ENCODE measurements at regions not wholly inside any gene's neighbourhood (a gene's known extent, or its start where the extent isn't known, plus 50 kb on each side); places are given as distances from the start of the nearest gene placed in this dataset.
"Not testable (repeated sequence)": the region's sequence is repeated elsewhere in the genome, so short reads cannot be mapped to it uniquely, and the experiment has no call there.

DNA sequence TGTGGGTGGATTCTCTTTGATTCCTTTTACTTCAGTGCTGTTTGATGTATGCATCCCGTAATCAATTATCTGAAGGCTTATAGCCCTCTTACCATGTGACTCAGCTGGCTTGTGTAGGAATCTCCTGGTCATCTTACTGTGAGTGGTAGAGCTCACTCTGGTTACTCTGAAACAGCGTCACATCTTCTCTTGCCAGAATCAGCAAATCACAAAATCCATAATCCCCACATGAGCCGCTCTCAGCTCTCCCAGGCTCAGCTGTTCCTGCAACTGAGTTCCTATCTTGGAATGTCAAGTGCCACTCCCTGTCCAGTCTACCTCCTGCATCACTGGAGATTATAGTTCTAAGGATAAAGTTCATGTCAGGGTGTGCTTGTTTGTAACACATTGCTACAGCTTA, 278.0 kb downstream of the FBXO8 start:
- no peak for DNase-seq

GRCh38 chr4:173998471-173999144, 284.9 kb downstream of the FBXO8 start:
- no peak for DNase-seq

- DNase-seq: not testable (repeated sequence)
Observed at GRCh38 chr4:173995779-173996178, 287.7 kb downstream of the FBXO8 start.

DNA sequence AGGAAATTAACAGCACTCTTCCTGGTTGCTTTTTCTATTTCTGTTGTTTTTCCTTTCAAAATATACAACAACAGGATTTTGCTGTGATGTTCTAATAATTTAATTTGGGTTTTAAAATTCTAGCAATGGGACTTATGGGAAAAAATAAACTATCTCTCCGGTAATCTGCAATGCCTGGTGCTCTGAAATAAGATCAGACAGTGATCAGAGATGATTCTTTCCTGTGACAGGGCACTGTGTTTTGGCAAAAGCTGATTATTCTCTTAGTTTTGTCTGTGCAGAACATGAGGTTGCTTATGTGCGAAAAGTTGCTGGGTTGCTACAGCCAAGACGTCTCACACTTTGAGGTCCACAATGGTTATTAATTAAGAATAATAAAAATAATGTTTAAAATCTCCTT, 291.7 kb downstream of the FBXO8 start:
- DNase-seq: no peak

- no peak for DNase-seq
Observed at GRCh38 chr4:173991316-173991715, 292.2 kb downstream of the FBXO8 start.

- DNase-seq: no peak
Observed at GRCh38 chr4:173990869-173991210, 292.6 kb downstream of the FBXO8 start.

- no peak for DNase-seq
Observed at GRCh38 chr4:173990126-173990868, 293.2 kb downstream of the FBXO8 start.

- not testable (repeated sequence) for DNase-seq
Observed at GRCh38 chr4:173963523-173963922, 319.9 kb downstream of the FBXO8 start.

DNA sequence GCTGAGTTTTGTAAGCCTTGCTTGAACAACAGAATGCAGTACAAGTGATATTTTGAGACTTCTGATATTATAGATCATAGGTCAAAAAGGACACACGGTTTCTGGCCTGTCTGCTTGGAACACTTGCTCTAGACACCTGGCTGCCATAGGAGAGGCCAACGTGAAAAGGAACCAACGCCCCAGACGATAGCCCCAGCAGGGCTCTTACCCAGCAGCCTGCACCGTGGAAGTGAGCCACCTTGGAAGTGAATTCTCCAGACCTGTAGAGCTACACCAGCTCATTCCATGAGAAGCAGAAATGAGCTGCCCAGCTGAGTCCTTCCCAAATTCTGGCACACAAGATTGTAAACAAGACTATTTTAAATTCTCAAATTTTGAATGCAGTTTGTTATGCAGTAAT, 323.1 kb downstream of the FBXO8 start:
- DNase-seq: no peak

- DNase-seq: no peak
Observed at GRCh38 chr4:173958445-173958844, 325.0 kb downstream of the FBXO8 start.

- DNase-seq: no peak
Observed at GRCh38 chr4:173943547-173943946, 339.9 kb downstream of the FBXO8 start.

- no peak for DNase-seq
Observed at GRCh38 chr4:173940146-173940545, 343.3 kb downstream of the FBXO8 start.

GRCh38 chr4:173937631-173938270, 345.7 kb downstream of the FBXO8 start:
- no peak for DNase-seq

DNA sequence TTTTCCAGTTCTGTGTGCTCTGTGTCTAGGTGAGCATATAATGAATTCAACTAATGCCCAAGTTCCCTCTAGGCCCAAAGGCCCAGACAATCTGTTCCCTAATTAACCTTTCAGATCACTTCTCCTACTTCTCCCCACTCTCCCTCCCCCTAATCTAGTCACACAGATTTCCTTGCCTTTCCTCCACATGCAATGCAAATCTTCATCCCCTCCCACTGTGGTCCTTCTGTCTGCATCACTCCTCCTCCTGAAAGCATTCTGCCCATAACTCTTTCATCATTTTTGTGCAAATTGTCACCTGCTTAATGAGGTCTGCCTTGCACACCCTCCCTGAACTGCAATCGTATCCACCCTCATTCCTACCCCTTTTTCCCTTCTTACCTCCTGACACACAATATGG, 346.6 kb downstream of the FBXO8 start:
- DNase-seq: no peak

- no peak for DNase-seq
Observed at GRCh38 chr4:173935622-173936405, 347.7 kb downstream of the FBXO8 start.

DNA sequence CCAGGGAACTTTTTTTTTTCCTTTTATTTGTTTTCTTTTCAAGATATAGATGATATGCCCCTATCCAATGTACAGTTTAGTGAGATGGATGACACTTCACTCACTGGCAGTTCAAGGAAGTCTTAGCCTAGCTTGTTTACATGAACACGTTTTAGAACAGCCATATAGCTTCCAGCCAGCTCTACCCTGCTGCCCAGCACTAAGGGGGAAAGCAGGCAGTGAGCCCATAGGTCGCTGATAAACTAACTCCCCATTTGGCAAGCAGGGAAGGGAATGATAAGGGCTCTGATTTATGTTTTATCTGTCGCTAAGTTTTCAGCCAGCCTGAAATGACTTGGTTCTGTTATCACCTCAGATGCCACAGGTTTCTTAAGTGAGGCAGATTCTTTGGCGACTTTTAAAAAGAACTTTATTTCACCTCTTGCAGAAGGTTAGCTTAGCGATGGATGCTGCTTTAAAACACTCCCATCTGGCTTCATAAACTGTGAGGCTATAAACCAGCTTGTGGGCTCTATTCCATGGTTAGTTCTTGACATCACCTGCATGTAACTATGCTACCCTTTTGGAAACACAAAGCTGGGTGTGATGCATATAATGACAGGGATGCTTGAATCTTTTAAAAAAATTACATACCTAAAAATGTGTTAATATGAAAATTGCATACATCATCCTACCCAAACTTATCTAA, 348.4 kb downstream of the FBXO8 start:
- no peak for DNase-seq

GRCh38 chr4:173934201-173934600, 349.3 kb downstream of the FBXO8 start:
- no peak for DNase-seq

DNA sequence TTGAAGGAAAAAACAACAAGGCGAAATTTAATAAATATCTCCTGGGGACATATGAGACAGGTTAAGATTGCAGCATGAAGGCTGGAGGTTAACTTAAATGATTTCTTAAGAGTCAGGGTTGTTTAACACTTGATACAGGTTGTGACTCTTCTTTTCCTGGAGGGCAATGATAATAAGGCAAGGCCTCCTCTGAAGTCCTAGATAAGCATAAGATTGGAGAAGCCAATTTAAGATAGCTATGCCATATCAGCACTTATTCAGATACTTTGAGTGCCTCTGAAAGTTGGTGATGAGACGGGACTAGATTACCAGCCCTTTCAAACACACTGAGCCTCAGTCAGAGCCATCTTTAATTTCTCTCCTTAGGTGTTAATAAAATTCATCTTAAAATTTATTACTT, 350.8 kb downstream of the FBXO8 start:
- DNase-seq: no peak

- DNase-seq: no peak
Observed at GRCh38 chr4:173930329-173930967, 353.0 kb downstream of the FBXO8 start.

- no peak for DNase-seq
Observed at GRCh38 chr4:173929921-173930320, 353.5 kb downstream of the FBXO8 start.

GRCh38 chr4:173924561-173924960, 358.9 kb downstream of the FBXO8 start:
- no peak for DNase-seq

- no peak for DNase-seq
Observed at GRCh38 chr4:173919861-173920260, 363.6 kb downstream of the FBXO8 start.
